IMR-90 (cell line): ENCODE measurements at regions not wholly inside any gene's neighbourhood (a gene's known extent, or its start where the extent isn't known, plus 50 kb on each side); places are given as distances from the start of the nearest gene placed in this dataset.

Source experiments
- ATAC-seq: fragments of 200-7000 bp; cut with Tn5 transposase; 2 replicates; pipeline ENCODE4 v1.9.1; 2020; ENCODE audit warnings: low read depth, mild to moderate bottlenecking, moderate library complexity
- BruUV-seq: library from RNA; stranded (reverse); fragments of 400-500 nt; replicated peaks from 2 replicates; lab custom pipeline; 2021; lab: Mats Ljungman, UMichigan
- CTCF ChIA-PET: fragments of 300-600 bp; formaldehyde crosslinking; extraction: SDS; loops from one replicate; lab custom pipeline; 2021; ENCODE audit warnings: antibody characterized with exemption; lab: Yijun Ruan, JAX
- POLR2A ChIA-PET: fragments of 300-600 bp; sonication (Branson Sonifier 250); formaldehyde crosslinking; loops from one replicate; lab custom pipeline; 2022; ENCODE audit warnings: antibody characterized with exemption; ENCODE audit not compliant: unreplicated experiment; lab: Charles Lee
- DNase-seq: peaks from one replicate; pipeline ENCODE4 v3.0.0; 2013
- H2AFZ ChIP-seq: replicated peaks from 2 replicates; pipeline ENCODE3; 2013; ENCODE audit warnings: low read length, mild to moderate bottlenecking; ENCODE audit not compliant: poor library complexity
- H2AK5ac ChIP-seq: 2 replicates; pipeline ENCODE4 v1.6.1; 2013; ENCODE audit warnings: low read depth, low read length, inconsistent platforms
- H2AK9ac ChIP-seq: replicated peaks from 2 replicates; pipeline ENCODE3; 2013; ENCODE audit warnings: mild to moderate bottlenecking, low read depth, low read length, moderate library complexity; ENCODE audit not compliant: poor library complexity
- H2BK120ac ChIP-seq: 2 replicates; pipeline ENCODE4 v1.6.1; 2013; ENCODE audit warnings: low read depth, low read length, inconsistent platforms
- H2BK15ac ChIP-seq: 3 replicates; pipeline ENCODE4 v1.6.1; 2013; ENCODE audit warnings: low read depth, low read length, inconsistent platforms
- H2BK20ac ChIP-seq: 2 replicates; pipeline ENCODE4 v1.6.1; 2013; ENCODE audit warnings: low read depth, mild to moderate bottlenecking, inconsistent platforms, low read length, moderate library complexity
- H2BK5ac ChIP-seq: 2 replicates; pipeline ENCODE4 v1.6.1; 2013; ENCODE audit warnings: mild to moderate bottlenecking, low read depth, low read length, inconsistent platforms; ENCODE audit not compliant: poor library complexity, severe bottlenecking
- H3K14ac ChIP-seq: replicated peaks from 2 replicates; pipeline ENCODE4 v1.6.1; 2013; ENCODE audit warnings: low read depth, low read length, inconsistent platforms
- H3K18ac ChIP-seq: 2 replicates; pipeline ENCODE4 v1.6.1; 2013; ENCODE audit warnings: low read depth, low read length, control low read depth
- H3K23ac ChIP-seq: 2 replicates; pipeline ENCODE4 v1.6.1; 2013; ENCODE audit warnings: low read depth, low read length, inconsistent platforms
- H3K27ac ChIP-seq: 2 replicates; pipeline ENCODE4 v1.5.1; 2013; ENCODE audit warnings: mild to moderate bottlenecking, control low read depth, low read length; ENCODE audit not compliant: insufficient read depth
- H3K27me3 ChIP-seq: 2 replicates; pipeline ENCODE4 v1.6.1; 2013; ENCODE audit warnings: low read length; ENCODE audit not compliant: control insufficient read depth, insufficient read depth
- H3K36me3 ChIP-seq: 2 replicates; pipeline ENCODE4 v1.6.1; 2013; ENCODE audit warnings: low read length, mixed read lengths; ENCODE audit not compliant: control insufficient read depth, insufficient read depth
- H3K4ac ChIP-seq: 2 replicates; pipeline ENCODE4 v1.6.1; 2013; ENCODE audit warnings: low read depth, low read length, inconsistent platforms
- H3K4me1 ChIP-seq: 2 replicates; pipeline ENCODE4 v1.6.1; 2013; ENCODE audit warnings: low read length, mixed read lengths; ENCODE audit not compliant: control insufficient read depth, insufficient read depth
- H3K4me2 ChIP-seq: 2 replicates; pipeline ENCODE4 v1.6.1; 2013; ENCODE audit warnings: low read depth, mild to moderate bottlenecking, control low read depth, low read length, moderate library complexity
- H3K4me3 ChIP-seq: 2 replicates; pipeline ENCODE4 v1.5.1; 2013; ENCODE audit warnings: low read depth, mild to moderate bottlenecking, control low read depth, low read length, moderate library complexity; ENCODE audit not compliant: insufficient read depth
- H3K56ac ChIP-seq: 2 replicates; pipeline ENCODE4 v1.6.1; 2013; ENCODE audit warnings: low read length, inconsistent platforms; ENCODE audit not compliant: insufficient read depth; ENCODE audit errors: extremely low read depth
- H3K79me1 ChIP-seq, 2 experiments: 2 replicates each; pipeline ENCODE4 v1.6.1; 2013; ENCODE audit warnings: low read length in 2 of 2, inconsistent platforms in 1 of 2, low read depth in 1 of 2
- H3K9ac ChIP-seq: 2 replicates; pipeline ENCODE4 v1.6.1; 2013; ENCODE audit warnings: low read depth, low read length, control low read depth
- H3K9me1 ChIP-seq: 2 replicates; pipeline ENCODE4 v1.6.1; 2013; ENCODE audit warnings: low read length, inconsistent platforms; ENCODE audit not compliant: insufficient read depth
- H3K9me3 ChIP-seq: 2 replicates; pipeline ENCODE4 v1.6.1; 2013; ENCODE audit warnings: low read length; ENCODE audit not compliant: control insufficient read depth, insufficient read depth
- H4K20me1 ChIP-seq: 2 replicates; pipeline ENCODE4 v1.6.1; 2013; ENCODE audit warnings: low read length, inconsistent platforms; ENCODE audit not compliant: insufficient read depth
- H4K5ac ChIP-seq: 2 replicates; pipeline ENCODE4 v1.6.1; 2013; ENCODE audit warnings: mild to moderate bottlenecking, low read depth, low read length, control low read depth
- H4K8ac ChIP-seq, 2 experiments: 2 replicates each; pipeline ENCODE4 v1.6.1; 2013; ENCODE audit warnings: low read depth in 2 of 2, low read length in 2 of 2, control low read depth in 1 of 2, inconsistent platforms in 1 of 2
- H4K91ac ChIP-seq: 2 replicates; pipeline ENCODE4 v1.6.1; 2013; ENCODE audit warnings: low read depth, low read length, inconsistent platforms; ENCODE audit not compliant: insufficient read depth
- MAZ ChIP-seq: IDR thresholded peaks from 2 replicates; pipeline ENCODE4 v1.6.1; 2012; ENCODE audit warnings: low read depth, mild to moderate bottlenecking, low read length, improper control_type of control experiment, moderate library complexity, borderline replicate concordance
- WGBS, 2 experiments: methylation state at CpG; one replicate each; pipeline versions ENCODE4 v1.1.5 to v1.1.7; 2013; ENCODE audit warnings: missing lambda C conversion rate in 2 of 2; ENCODE audit not compliant: insufficient read length in 1 of 2; ENCODE audit errors: extremely low coverage in 2 of 2; 5-methylcytosine and 5-hydroxymethylcytosine counted together
- dilution Hi-C: fragments of 300-500 bp; cut with HindIII; formaldehyde crosslinking; loops from one replicate; pipeline ENCODE4 v1.14.3; 2018; ENCODE audit warnings: low sequenced_read_pairs; ENCODE audit not compliant: unreplicated experiment
- in situ Hi-C: fragments of 300-500 bp; cut with MboI; formaldehyde crosslinking; loops from 3 replicates; pipeline ENCODE4 v1.14.3; 2019; ENCODE audit warnings: low sequenced_read_pairs, inconsistent platforms, mixed read lengths
- intact Hi-C: fragments of 100-400 bp; cut with micrococcal nuclease; formaldehyde crosslinking; loops from 2 replicates; pipeline ENCODE4 v1.10.0; 2022

DNA sequence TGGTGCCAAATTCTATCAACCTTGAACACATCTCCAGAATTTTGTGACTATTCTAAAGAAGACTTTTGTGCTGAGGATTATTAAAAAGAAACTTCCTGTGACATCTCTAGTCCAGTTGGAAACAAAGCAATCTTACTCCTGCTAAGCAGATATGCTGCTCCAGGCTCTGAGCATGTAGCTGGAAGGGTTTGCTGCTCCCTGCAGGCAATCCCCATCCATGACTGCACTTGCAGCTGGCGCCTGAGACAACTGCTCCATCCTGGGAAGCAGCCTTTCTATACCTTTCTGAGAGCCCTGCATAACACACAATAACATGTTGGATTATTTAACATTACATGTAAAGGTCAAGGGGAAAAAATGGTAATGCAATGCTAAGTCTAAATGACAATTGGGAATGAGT, 105.1 kb downstream of the NDUFA12 start:
- H3K18ac ChIP-seq: no peak overlapping the region
- no peaks in the 10 kb centered on the region for H4K20me1 ChIP-seq
- no peak overlapping the region for H3K56ac ChIP-seq
- no peaks in the 10 kb centered on the region for H3K4me1 ChIP-seq
- BruUV-seq: no TSS peak
- H2BK120ac ChIP-seq: no peak overlapping the region
- no peak overlapping the region for H2BK20ac ChIP-seq
- H3K9me3 ChIP-seq: no peaks in the 10 kb centered on the region
- no peak overlapping the region for H3K4me3 ChIP-seq
- POLR2A ChIA-PET: no interaction called here
- H3K14ac ChIP-seq: no peak overlapping the region
- no peak overlapping the region for H2BK5ac ChIP-seq
- H4K91ac ChIP-seq: no peak overlapping the region
- H3K36me3 ChIP-seq: no peaks in the 10 kb centered on the region
- H3K4ac ChIP-seq: no peak overlapping the region
- H3K79me1 ChIP-seq: no peaks in the 10 kb centered on the region
- dilution Hi-C loops: no loop called here
- H2BK15ac ChIP-seq: no peak overlapping the region
- no peak overlapping the region for H3K9ac ChIP-seq
- TF ChIP-seq MAZ: no peak
- H3K27me3 ChIP-seq: no peaks in the 10 kb centered on the region; the same call in none of the 2 replicates
- H4K5ac ChIP-seq: no peak overlapping the region
- DNase-seq (no peak), ATAC-seq (no peak)
- in situ Hi-C loops: no loop called here
- H4K8ac ChIP-seq: no peak overlapping the region
- no peak overlapping the region for H3K4me2 ChIP-seq
- no peak overlapping the region for H3K23ac ChIP-seq
- H3K9me1 ChIP-seq: no peaks in the 10 kb centered on the region
- CTCF ChIA-PET: no interaction called here
- no peak overlapping the region for H3K27ac ChIP-seq
- no peak overlapping the region for H2AFZ ChIP-seq
- no peak overlapping the region for H2AK5ac ChIP-seq
- intact Hi-C loops: no loop called here
- H2AK9ac ChIP-seq: no peak overlapping the region
- WGBS, 2 experiments: no CpG with 5 or more reads among the region's 1 CpG
